Endothelial cell of umbilical vein (primary cell): ENCODE measurements at regions not wholly inside any gene's neighbourhood (a gene's known extent, or its start where the extent isn't known, plus 50 kb on each side); places are given as distances from the start of the nearest gene placed in this dataset.
"Not testable (repeated sequence)": the region's sequence is repeated elsewhere in the genome, so short reads cannot be mapped to it uniquely, and the experiment has no call there.

Experiments used
- BruUV-seq: library from RNA; stranded (reverse); fragments of 400-500 nt; replicated peaks from 2 replicates; lab custom pipeline; 2021; lab: Mats Ljungman, UMichigan
- CTCF ChIA-PET: fragments of 300-600, 350-600 bp; sonication (Branson Sonifier 250); formaldehyde crosslinking; loops from one replicate; lab custom pipeline; 2021; ENCODE audit warnings: antibody characterized with exemption, inconsistent platforms; lab: Charles Lee
- POLR2A ChIA-PET: fragments of 300-600, 350-600 bp; sonication (Branson Sonifier 250); formaldehyde crosslinking; loops from one replicate; lab custom pipeline; 2021; ENCODE audit warnings: antibody characterized with exemption, inconsistent platforms; lab: Charles Lee
- DNase-seq: peaks from one replicate; pipeline ENCODE4 v3.0.0-alpha.2; 2011; ENCODE audit warnings: low read depth, low spot score
- FAIRE-seq: peaks from 2 replicates; lab custom pipeline; 2011; peaks lifted over from hg19 to GRCh38; lab: Jason Lieb, UNC
- H2AFZ ChIP-seq: 2 replicates; pipeline ENCODE4 v1.6.0; 2012; ENCODE audit warnings: low read depth, low read length, control low read depth, inconsistent platforms
- H3K27ac ChIP-seq: 2 replicates; pipeline ENCODE4 v1.5.1; 2011; ENCODE audit warnings: low read depth, mild to moderate bottlenecking, control low read depth, low read length, moderate library complexity; ENCODE audit not compliant: insufficient read depth
- H3K27me3 ChIP-seq, 2 experiments: 2 replicates each; pipeline versions ENCODE4 v1.6.0 to v1.6.1; 2011; ENCODE audit warnings: low read length in 2 of 2, mixed read lengths in 1 of 2; ENCODE audit not compliant: control insufficient read depth in 2 of 2, insufficient read depth in 2 of 2
- H3K36me3 ChIP-seq, 2 experiments: 2 replicates in 1 of 2; 3 replicates in 1 of 2; pipeline ENCODE4 v1.5.1; 2011; ENCODE audit warnings: low read length in 2 of 2, mild to moderate bottlenecking in 1 of 2, moderate library complexity in 1 of 2; ENCODE audit not compliant: control insufficient read depth in 2 of 2, insufficient read depth in 2 of 2; ENCODE audit errors: extremely low read depth in 1 of 2
- H3K4me1 ChIP-seq: 3 replicates; pipeline ENCODE4 v1.5.1; 2011; ENCODE audit warnings: mild to moderate bottlenecking, low read length; ENCODE audit not compliant: control insufficient read depth, insufficient read depth; ENCODE audit errors: extremely low read depth
- H3K4me2 ChIP-seq: 2 replicates; pipeline ENCODE4 v1.6.1; 2011; ENCODE audit warnings: low read length, control low read depth, mixed read lengths; ENCODE audit not compliant: insufficient read depth
- H3K4me3 ChIP-seq, 3 experiments: fragments of 200-600 bp in 1 of 3; sonication (generic), shearing (Covaris generic) in 1 of 3; replicated peaks in 1 of 3; 2 replicates each; pipeline ENCODE4 v1.5.1; 2011 to 2016; ENCODE audit warnings: control low read depth in 3 of 3, low read length in 3 of 3, mild to moderate bottlenecking in 2 of 3, inconsistent platforms in 1 of 3, low read depth in 1 of 3, moderate library complexity in 1 of 3; ENCODE audit not compliant: insufficient read depth in 1 of 3
- H3K79me2 ChIP-seq: 2 replicates; pipeline ENCODE4 v1.6.0; 2012; ENCODE audit warnings: low read length, inconsistent platforms; ENCODE audit not compliant: control insufficient read depth, insufficient read depth
- H3K9ac ChIP-seq: replicated peaks from 2 replicates; pipeline ENCODE3; 2011; ENCODE audit warnings: low read length, control low read depth; ENCODE audit not compliant: insufficient read depth; ENCODE audit errors: extremely low read depth
- H3K9me1 ChIP-seq: replicated peaks from 3 replicates; pipeline ENCODE4 v1.6.0; 2011; ENCODE audit warnings: mild to moderate bottlenecking, low read length; ENCODE audit not compliant: control insufficient read depth, insufficient read depth; ENCODE audit errors: extremely low read depth
- H3K9me3 ChIP-seq: replicated peaks from 2 replicates; pipeline ENCODE4 v1.5.1; 2012; ENCODE audit warnings: low read length, inconsistent platforms; ENCODE audit not compliant: control insufficient read depth, insufficient read depth
- H4K20me1 ChIP-seq: replicated peaks from 2 replicates; pipeline ENCODE3; 2011; ENCODE audit warnings: mild to moderate bottlenecking, low read length; ENCODE audit not compliant: control insufficient read depth, insufficient read depth; ENCODE audit errors: extremely low read depth
- CTCF ChIP-seq, 2 donors: IDR thresholded peaks; 1 replicate in 1 of 2; 2 replicates in 1 of 2; pipeline ENCODE4 v1.5.1; 2011; ENCODE audit warnings: low read length in 2 of 2, mild to moderate bottlenecking in 2 of 2, moderate library complexity in 2 of 2, control low read depth in 1 of 2, inconsistent platforms in 1 of 2, low read depth in 1 of 2; ENCODE audit not compliant: insufficient read depth in 1 of 2; ENCODE audit errors: extremely low read depth in 1 of 2
- EZH2 ChIP-seq: IDR thresholded peaks from 2 replicates; pipeline ENCODE4 v1.6.1; 2012; ENCODE audit warnings: borderline replicate concordance, low read depth, mild to moderate bottlenecking, moderate library complexity, low read length, inconsistent platforms; ENCODE audit not compliant: severe bottlenecking
- FOS ChIP-seq: IDR thresholded peaks from 2 replicates; pipeline ENCODE4 v1.6.1; 2011; ENCODE audit warnings: mild to moderate bottlenecking, low read length, moderate library complexity, borderline replicate concordance; ENCODE audit not compliant: insufficient read depth
- GATA2 ChIP-seq: IDR thresholded peaks from 2 replicates; pipeline ENCODE4 v1.7.0; 2011; ENCODE audit warnings: low read depth, mild to moderate bottlenecking, moderate library complexity, mixed read lengths, low read length; ENCODE audit not compliant: insufficient read length, insufficient read depth
- JUN ChIP-seq: IDR thresholded peaks from 2 replicates; pipeline ENCODE4 v1.6.1; 2011; ENCODE audit warnings: borderline replicate concordance, low read depth; ENCODE audit not compliant: insufficient read length, insufficient read depth
- MAX ChIP-seq: IDR thresholded peaks from 2 replicates; pipeline ENCODE4 v1.6.1; 2011; ENCODE audit not compliant: insufficient read depth, insufficient read length
- MYC ChIP-seq: IDR thresholded peaks from one replicate; pipeline ENCODE4 v1.6.1; 2011; ENCODE audit warnings: mild to moderate bottlenecking, low read depth, low read length
- POLR2A ChIP-seq: IDR thresholded peaks from 2 replicates; pipeline ENCODE4 v1.6.1; 2012; ENCODE audit warnings: low read depth, mild to moderate bottlenecking, control low read depth, low read length
- POLR2AphosphoS5 ChIP-seq: IDR thresholded peaks from 2 replicates; pipeline ENCODE4 v1.6.1; 2012; ENCODE audit warnings: low read depth, mild to moderate bottlenecking, control low read depth, low read length, moderate library complexity; ENCODE audit not compliant: insufficient read depth
- dilution Hi-C: fragments of 300-500 bp; cut with MboI; formaldehyde crosslinking; loops from one replicate; pipeline ENCODE4 v1.15.0; 2019; ENCODE audit warnings: low sequenced_read_pairs; ENCODE audit not compliant: extremely low pct_ligation_motif_present
- intact Hi-C: fragments of 100-400 bp; cut with micrococcal nuclease; formaldehyde crosslinking; loops from one replicate; pipeline ENCODE4 v1.10.0; 2022

- H2AFZ ChIP-seq, dilution Hi-C loops, H3K4me1 ChIP-seq, CTCF ChIA-PET, DNase-seq, POLR2A ChIA-PET, H3K4me2 ChIP-seq, H3K9me1 ChIP-seq, H3K79me2 ChIP-seq, H3K36me3 ChIP-seq, H3K4me3 ChIP-seq, H4K20me1 ChIP-seq, intact Hi-C loops, H3K27ac ChIP-seq, H3K9me3 ChIP-seq, BruUV-seq, FAIRE-seq, H3K9ac ChIP-seq, H3K27me3 ChIP-seq: not testable (repeated sequence)
Observed at GRCh38 chr15:77941090-77941827, 136.3 kb downstream of the TBC1D2B start.

GRCh38 chr15:77940381-77940947 lies 137.0 kb downstream of the TBC1D2B start:
- Histone ChIP-seq H3K9ac (no peak overlapping the region), H3K79me2 (no peaks in the 10 kb centered on the region), H3K27ac (no peak overlapping the region), H3K36me3 (no peaks in the 10 kb centered on the region), H4K20me1 (no peaks in the 10 kb centered on the region), H3K4me1 (peaks cover 6% of the 10 kb centered on the region), H3K9me3 (no peaks in the 10 kb centered on the region), H3K4me3 (no peak overlapping the region), H3K4me2 (no peak overlapping the region), H3K27me3 (no peaks in the 10 kb centered on the region), H3K9me1 (no peaks in the 10 kb centered on the region), H2AFZ (no peak overlapping the region)
- DNase-seq (no peak), FAIRE-seq (no peak)
- ChIA-PET CTCF (no interaction called here), POLR2A (no interaction called here)
- dilution Hi-C loops (no loop called here), intact Hi-C loops (no loop called here)
- TF ChIP-seq EZH2, result no peak
- TF ChIP-seq POLR2A, result no peak
- TF ChIP-seq POLR2AphosphoS5, result no peak
- no peak for TF ChIP-seq JUN
- no peak for TF ChIP-seq GATA2
- no peak for TF ChIP-seq CTCF (IDR thresholded peaks at IDR 0.05; ENCODE audit: extremely low read depth in 1 of 2, insufficient read depth in 1 of 2, low read depth in 1 of 2, low read length in 2 of 2)
- no peak for TF ChIP-seq FOS
- no peak for TF ChIP-seq MYC
- TF ChIP-seq MAX, result no peak
- BruUV-seq, result no TSS peak
